ENCODE measurements at regions not wholly inside any gene's neighbourhood (a gene's known extent, or its start where the extent isn't known, plus 50 kb on each side); places are given as distances from the start of the nearest gene placed in this dataset.

- H3K9ac ChIP-seq (ENCODE audit: extremely low read depth, low read length, poor library complexity, severe bottlenecking) = no peak overlapping the region
- H3K27me3 Mint-ChIP-seq (ENCODE audit: insufficient read depth) = no peaks in the 10 kb centered on the region
- DNase-seq = no peak
- 91 to 93% methylated on average over 3 to 6 of the region's 6 CpGs for WGBS, 2 experiments (ENCODE audit: insufficient coverage in 1 of 2, insufficient read length in 1 of 2)
- no peaks in the 10 kb centered on the region for H3K36me3 Mint-ChIP-seq (ENCODE audit: low read depth)
- no peaks in the 10 kb centered on the region for H3K4me1 ChIP-seq (ENCODE audit: control insufficient read depth, insufficient read depth, low read length)
- no peaks in the 10 kb centered on the region for H3K36me3 ChIP-seq (ENCODE audit: control insufficient read depth, insufficient read depth, low read length)
- no peaks in the 10 kb centered on the region for H3K27me3 ChIP-seq (ENCODE audit: control insufficient read depth, insufficient read depth, low read length, poor library complexity, severe bottlenecking)
- peaks cover 2% of the 10 kb centered on the region for H3K9me3 Mint-ChIP-seq
- peaks cover 5% of the 10 kb centered on the region for H3K4me1 Mint-ChIP-seq
- H3K9me3 ChIP-seq (ENCODE audit: control insufficient read depth, low read length) = no peaks in the 10 kb centered on the region
- no peak overlapping the region for H3K4me3 ChIP-seq (ENCODE audit: low read length)
- H3K4me3 Mint-ChIP-seq = no peak overlapping the region
- no peak overlapping the region for H3K27ac Mint-ChIP-seq
- TF ChIP-seq CTCF (conservative IDR thresholded peaks at IDR 0.05) = no peak
- H3K27ac ChIP-seq (ENCODE audit: low read depth, low read length) = no peak overlapping the region
Observed at GRCh38 chr6:141526985-141527384, 605.7 kb upstream of the GJE1 start.

DNA sequence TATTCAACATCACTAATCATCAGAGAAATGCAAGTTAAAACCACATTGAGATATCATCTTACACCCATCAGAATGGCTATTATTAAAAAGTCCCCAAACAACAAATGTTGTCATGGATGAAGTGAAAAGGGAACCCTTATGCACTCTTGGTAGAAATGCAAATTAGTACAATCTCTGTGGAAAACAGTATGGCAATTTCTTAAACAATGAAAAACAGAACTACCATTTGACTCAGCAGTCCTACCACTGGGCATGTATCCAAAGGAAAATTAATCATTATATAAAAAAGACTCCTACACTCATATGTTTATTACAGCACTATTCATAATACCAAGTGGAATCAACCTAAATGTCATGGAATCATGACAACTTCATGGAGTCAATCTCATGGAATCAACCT is 611.3 kb upstream of the GJE1 start:
- no peaks in the 10 kb centered on the region for H3K27me3 ChIP-seq (ENCODE audit: control insufficient read depth, insufficient read depth, low read length, poor library complexity, severe bottlenecking)
- no peaks in the 10 kb centered on the region for H3K9me3 ChIP-seq (ENCODE audit: control insufficient read depth, low read length)
- peaks cover 5% of the 10 kb centered on the region for H3K9me3 Mint-ChIP-seq
- no peak overlapping the region for H3K4me3 ChIP-seq (ENCODE audit: low read length)
- no peaks in the 10 kb centered on the region for H3K36me3 Mint-ChIP-seq (ENCODE audit: low read depth)
- no peak for TF ChIP-seq CTCF (conservative IDR thresholded peaks at IDR 0.05)
- H3K36me3 ChIP-seq (ENCODE audit: control insufficient read depth, insufficient read depth, low read length) = no peaks in the 10 kb centered on the region
- H3K9ac ChIP-seq (ENCODE audit: extremely low read depth, low read length, poor library complexity, severe bottlenecking) = no peak overlapping the region
- H3K4me1 Mint-ChIP-seq = no peaks in the 10 kb centered on the region
- H3K27ac ChIP-seq (ENCODE audit: low read depth, low read length) = no peak overlapping the region
- no peaks in the 10 kb centered on the region for H3K27me3 Mint-ChIP-seq (ENCODE audit: insufficient read depth)
- no peak overlapping the region for H3K27ac Mint-ChIP-seq
- no peak overlapping the region for H3K4me3 Mint-ChIP-seq
- no peaks in the 10 kb centered on the region for H3K4me1 ChIP-seq (ENCODE audit: control insufficient read depth, insufficient read depth, low read length)
- no peak for DNase-seq

GRCh38 chr6:141513830-141514229 is 618.9 kb upstream of the GJE1 start:
- H3K36me3 Mint-ChIP-seq (ENCODE audit: low read depth) = no peaks in the 10 kb centered on the region
- Histone ChIP-seq H3K27me3 (ENCODE audit: control insufficient read depth, insufficient read depth, low read length, poor library complexity, severe bottlenecking) (no peaks in the 10 kb centered on the region), H3K27ac (ENCODE audit: low read depth, low read length) (no peak overlapping the region), H3K9me3 (ENCODE audit: control insufficient read depth, low read length) (no peaks in the 10 kb centered on the region), H3K36me3 (ENCODE audit: control insufficient read depth, insufficient read depth, low read length) (no peaks in the 10 kb centered on the region), H3K4me1 (ENCODE audit: control insufficient read depth, insufficient read depth, low read length) (no peaks in the 10 kb centered on the region), H3K4me3 (ENCODE audit: low read length) (no peak overlapping the region), H3K9ac (ENCODE audit: extremely low read depth, low read length, poor library complexity, severe bottlenecking) (no peak overlapping the region)
- TF ChIP-seq CTCF (conservative IDR thresholded peaks at IDR 0.05) = no peak
- no peaks in the 10 kb centered on the region for H3K27me3 Mint-ChIP-seq (ENCODE audit: insufficient read depth)
- DNase-seq = no peak
- H3K4me1 Mint-ChIP-seq = no peaks in the 10 kb centered on the region
- H3K4me3 Mint-ChIP-seq = no peak overlapping the region
- H3K27ac Mint-ChIP-seq = no peak overlapping the region
- 75 to 100% methylated on average over 1 of the region's 1 CpG for WGBS, 2 experiments (ENCODE audit: insufficient coverage in 1 of 2, insufficient read length in 1 of 2)
- H3K9me3 Mint-ChIP-seq = no peaks in the 10 kb centered on the region

Measured in endodermal cell (in vitro differentiated cells).